ENCODE measurements at regions not wholly inside any gene's neighbourhood (a gene's known extent, or its start where the extent isn't known, plus 50 kb on each side); places are given as distances from the start of the nearest gene placed in this dataset.

- H3K9me3 ChIP-seq: no peaks in the 10 kb centered on the region
- H3K27ac ChIP-seq: no peak overlapping the region
- TF ChIP-seq CTCF (IDR thresholded peaks at IDR 0.05 in 4 of 5, conservative IDR thresholded peaks at IDR 0.05 in 1 of 5) (no peak), POLR2A (IDR thresholded peaks at IDR 0.05) (no peak)
- H3K4me1 ChIP-seq: no peaks in the 10 kb centered on the region
- H3K36me3 ChIP-seq: no peaks in the 10 kb centered on the region
- intact Hi-C loops (cut with DNase I; ENCODE audit: low total_unique reads) (no loop called here), in situ Hi-C loops (cut with MboI; ENCODE audit: low sequenced_read_pairs in 4 of 4) (no loop called here)
- ATAC-seq (no peak), DNase-seq (no peak)
- H3K27me3 ChIP-seq: no peaks in the 10 kb centered on the region
- H3K4me3 ChIP-seq: no peak overlapping the region
Measured at GRCh38 chr5:124071039-124071438, 559.1 kb downstream of the CSNK1G3 start.

- H3K27me3 ChIP-seq: no peaks in the 10 kb centered on the region
- no peak overlapping the region for H3K4me3 ChIP-seq
- ATAC-seq (no peak), DNase-seq (no peak)
- in situ Hi-C loops (cut with MboI; ENCODE audit: low sequenced_read_pairs in 4 of 4) (no loop called here), intact Hi-C loops (cut with DNase I; ENCODE audit: low total_unique reads) (no loop called here)
- no peak overlapping the region for H3K27ac ChIP-seq
- peaks cover 0 to 4% of the 10 kb centered on the region in 2 donors for H3K4me1 ChIP-seq
- no peaks in the 10 kb centered on the region for H3K36me3 ChIP-seq
- no peaks in the 10 kb centered on the region for H3K9me3 ChIP-seq
- TF ChIP-seq CTCF (IDR thresholded peaks at IDR 0.05 in 4 of 5, conservative IDR thresholded peaks at IDR 0.05 in 1 of 5) (no peak), POLR2A (IDR thresholded peaks at IDR 0.05) (no peak)
Measured at GRCh38 chr5:124065508-124065907, 553.5 kb downstream of the CSNK1G3 start.

- peaks cover 0 to 4% of the 10 kb centered on the region in 2 donors for H3K4me1 ChIP-seq
- TF ChIP-seq POLR2A (IDR thresholded peaks at IDR 0.05) (no peak), CTCF (IDR thresholded peaks at IDR 0.05 in 4 of 5, conservative IDR thresholded peaks at IDR 0.05 in 1 of 5) (no peak)
- in situ Hi-C loops (cut with MboI; ENCODE audit: low sequenced_read_pairs in 4 of 4) (no loop called here), intact Hi-C loops (cut with DNase I; ENCODE audit: low total_unique reads) (no loop called here)
- H3K27me3 ChIP-seq: no peaks in the 10 kb centered on the region
- H3K27ac ChIP-seq: no peak overlapping the region
- H3K4me3 ChIP-seq: no peak overlapping the region
- H3K36me3 ChIP-seq: no peaks in the 10 kb centered on the region
- no peak for DNase-seq
- H3K9me3 ChIP-seq: no peaks in the 10 kb centered on the region
- ATAC-seq: no peak
Measured at GRCh38 chr5:124064956-124065355, 553.0 kb downstream of the CSNK1G3 start.

GRCh38 chr5:124061663-124062062 is 549.7 kb downstream of the CSNK1G3 start:
- in situ Hi-C loops (cut with MboI; ENCODE audit: low sequenced_read_pairs in 4 of 4): no loop called here
- Histone ChIP-seq H3K9me3 (no peaks in the 10 kb centered on the region), H3K4me1 (peaks cover 13 to 15% of the 10 kb centered on the region in 2 donors), H3K27me3 (no peaks in the 10 kb centered on the region), H3K4me3 (no peak overlapping the region), H3K36me3 (no peaks in the 10 kb centered on the region), H3K27ac (no peak overlapping the region)
- intact Hi-C loops (cut with DNase I; ENCODE audit: low total_unique reads): no loop called here
- no peak for ATAC-seq
- DNase-seq: no peak
- TF ChIP-seq POLR2A (IDR thresholded peaks at IDR 0.05) (no peak), CTCF (IDR thresholded peaks at IDR 0.05 in 4 of 5, conservative IDR thresholded peaks at IDR 0.05 in 1 of 5) (no peak)

GRCh38 chr5:124061068-124061430 is 549.1 kb downstream of the CSNK1G3 start:
- peaks cover 13 to 15% of the 10 kb centered on the region in 2 donors for H3K4me1 ChIP-seq
- no peak for TF ChIP-seq POLR2A (IDR thresholded peaks at IDR 0.05)
- no peak for TF ChIP-seq CTCF (IDR thresholded peaks at IDR 0.05 in 4 of 5, conservative IDR thresholded peaks at IDR 0.05 in 1 of 5)
- ATAC-seq (no peak), DNase-seq (no peak)
- in situ Hi-C loops (cut with MboI; ENCODE audit: low sequenced_read_pairs in 4 of 4) (no loop called here), intact Hi-C loops (cut with DNase I; ENCODE audit: low total_unique reads) (no loop called here)
- H3K36me3 ChIP-seq: no peaks in the 10 kb centered on the region
- H3K4me3 ChIP-seq: no peak overlapping the region
- H3K27me3 ChIP-seq: no peaks in the 10 kb centered on the region
- no peak overlapping the region for H3K27ac ChIP-seq
- no peaks in the 10 kb centered on the region for H3K9me3 ChIP-seq

Data from gastrocnemius medialis (tissue), 4 donors.